SK-N-SH (cell line): ENCODE measurements at regions not wholly inside any gene's neighbourhood (a gene's known extent, or its start where the extent isn't known, plus 50 kb on each side); places are given as distances from the start of the nearest gene placed in this dataset.

Experiments
- CTCF ChIA-PET: fragments of 300-600, 350-600 bp; formaldehyde crosslinking; extraction: SDS; loops from one replicate; lab custom pipeline; 2021; lab: Yijun Ruan, JAX
- POLR2A ChIA-PET: fragments of 350-600 bp; sonication (Branson Sonifier 250); formaldehyde crosslinking; extraction: SDS; loops from one replicate; lab custom pipeline; 2020; ENCODE audit warnings: antibody characterized with exemption, inconsistent platforms; lab: Yijun Ruan, JAX
- DNase-seq: peaks from one replicate; pipeline ENCODE4 v3.0.0; 2012
- H2AFZ ChIP-seq: fragments of 200-600 bp; sonication (generic); 2 replicates; pipeline ENCODE4 v1.8.1; 2016; ENCODE audit warnings: antibody characterized with exemption, mild to moderate bottlenecking, low read depth
- H3F3A ChIP-seq: fragments of 200-600 bp; sonication (generic); replicated peaks from 2 replicates; pipeline ENCODE3; 2016; ENCODE audit warnings: antibody characterized with exemption, mild to moderate bottlenecking; ENCODE audit not compliant: insufficient read depth
- H3K27ac ChIP-seq, 2 experiments: fragments of 200-500 bp in 1 of 2; fragments of 200-600 bp in 1 of 2; sonication (Bioruptor generic) in 1 of 2; sonication (generic), shearing (Covaris generic) in 1 of 2; 2 replicates each; pipeline versions ENCODE4 v1.5.1 to v1.6.1; 2014 to 2016; ENCODE audit warnings: low read depth in 2 of 2, inconsistent platforms in 1 of 2, low read length in 1 of 2, mild to moderate bottlenecking in 1 of 2, mixed read lengths in 1 of 2
- H3K27me3 ChIP-seq: fragments of 200-600 bp; sonication (generic), shearing (Covaris generic); 2 replicates; pipeline ENCODE4 v1.6.1; 2016; ENCODE audit warnings: mixed run types; ENCODE audit not compliant: insufficient read depth
- H3K36me3 ChIP-seq, 2 experiments: fragments of 200-500 bp in 1 of 2; fragments of 200-600 bp in 1 of 2; sonication (Bioruptor generic) in 1 of 2; sonication (generic) in 1 of 2; replicated peaks in 1 of 2; 2 replicates each; pipeline versions ENCODE3 to v1.5.1; 2014 to 2016; ENCODE audit warnings: low read length in 1 of 2, mild to moderate bottlenecking in 1 of 2; ENCODE audit not compliant: insufficient read depth in 2 of 2, control insufficient read depth in 1 of 2
- H3K4me1 ChIP-seq, 2 experiments: fragments of 200-500 bp in 1 of 2; fragments of 200-600 bp in 1 of 2; sonication (Bioruptor generic) in 1 of 2; sonication (generic), shearing (Covaris generic) in 1 of 2; 2 replicates each; pipeline versions ENCODE4 v1.5.1 to v1.6.1; 2014 to 2016; ENCODE audit warnings: low read depth in 1 of 2, low read length in 1 of 2, mixed run types in 1 of 2; ENCODE audit not compliant: insufficient read depth in 2 of 2, control insufficient read depth in 1 of 2
- H3K4me2 ChIP-seq: fragments of 200-600 bp; sonication (generic), shearing (Covaris generic); 2 replicates; pipeline ENCODE4 v1.6.1; 2017; ENCODE audit warnings: mixed run types
- H3K4me3 ChIP-seq, 2 experiments: fragments of 200-500 bp in 1 of 2; fragments of 200-600 bp in 1 of 2; sonication (Bioruptor generic) in 1 of 2; sonication (generic), shearing (Covaris generic) in 1 of 2; 2 replicates each; pipeline versions ENCODE4 v1.5.1 to v1.8.1; 2014 to 2016; ENCODE audit warnings: low read depth in 2 of 2, inconsistent platforms in 1 of 2, low read length in 1 of 2, mild to moderate bottlenecking in 1 of 2, mixed read lengths in 1 of 2, moderate library complexity in 1 of 2
- H3K79me2 ChIP-seq: fragments of 200-600 bp; sonication (generic); 2 replicates; pipeline ENCODE4 v1.8.1; 2017; ENCODE audit warnings: mild to moderate bottlenecking; ENCODE audit not compliant: insufficient read depth
- H3K9ac ChIP-seq: fragments of 200-600 bp; sonication (generic); 2 replicates; pipeline ENCODE4 v1.6.1; 2017; ENCODE audit warnings: mixed run types
- H3K9me2 ChIP-seq: fragments of 200-600 bp; sonication (generic); 2 replicates; pipeline ENCODE4 v1.6.1; 2017; ENCODE audit warnings: mixed run types
- H3K9me3 ChIP-seq: fragments of 200-600 bp; sonication (generic); 2 replicates; pipeline ENCODE4 v1.6.1; 2017; ENCODE audit warnings: mixed run types, mild to moderate bottlenecking, moderate library complexity
- H4K20me1 ChIP-seq: fragments of 200-600 bp; sonication (generic); 2 replicates; pipeline ENCODE4 v1.6.1; 2017; ENCODE audit warnings: mild to moderate bottlenecking, mixed run types; ENCODE audit not compliant: insufficient read depth
- ELF1 ChIP-seq: IDR thresholded peaks from 2 replicates; pipeline ENCODE4 v1.4.0; 2012
- EZH2phosphoT487 ChIP-seq: fragments of 200-600 bp; sonication (generic); IDR thresholded peaks from 2 replicates; pipeline ENCODE4 v1.6.1; 2017; ENCODE audit warnings: low read depth, mixed run types, mild to moderate bottlenecking, antibody characterized with exemption, moderate library complexity, borderline replicate concordance
- FOSL2 ChIP-seq: IDR thresholded peaks from 2 replicates; pipeline ENCODE4 v1.4.0; 2012; ENCODE audit warnings: low read depth, mild to moderate bottlenecking, moderate library complexity, borderline replicate concordance
- FOXJ3 ChIP-seq: sonication (generic); formaldehyde crosslinking; IDR thresholded peaks from 2 replicates; pipeline ENCODE4 v1.5.1; 2020; ENCODE audit warnings: mild to moderate bottlenecking, missing genetic modification reagents
- GABPA ChIP-seq: IDR thresholded peaks from 2 replicates; pipeline ENCODE4 v1.4.0; 2012; ENCODE audit warnings: low read depth, mild to moderate bottlenecking
- IRF3 ChIP-seq: fragments of 150-350 bp; IDR thresholded peaks from 2 replicates; pipeline ENCODE4 v1.6.1; 2016; ENCODE audit warnings: mild to moderate bottlenecking, low read depth, low read length
- MAX ChIP-seq: IDR thresholded peaks from 2 replicates; pipeline ENCODE4 v1.4.0; 2012; ENCODE audit warnings: low read depth
- MEF2A ChIP-seq: IDR thresholded peaks from 2 replicates; pipeline ENCODE4 v1.4.0; 2012; ENCODE audit warnings: low read depth, borderline replicate concordance
- USF1 ChIP-seq: IDR thresholded peaks from 2 replicates; pipeline ENCODE4 v1.4.0; 2012; ENCODE audit warnings: low read depth, borderline replicate concordance
- WGBS: methylation state at CpG from one replicate; pipeline ENCODE4 v1.1.6; 2017; ENCODE audit warnings: low lambda C conversion rate; 5-methylcytosine and 5-hydroxymethylcytosine counted together

- TF ChIP-seq USF1: no peak
- TF ChIP-seq, all 33 proteins: peak for 0
Observed at GRCh38 chr7:51521054-51521453, 204.4 kb upstream of the COBL start (continued).

- no peaks in the 10 kb centered on the region for H3K79me2 ChIP-seq
- H3K9me2 ChIP-seq: no peaks in the 10 kb centered on the region
- DNase-seq: no peak
- H3K27ac ChIP-seq: no peak overlapping the region
- no peak overlapping the region for H2AFZ ChIP-seq
- H3F3A ChIP-seq: no peaks in the 10 kb centered on the region
- H3K4me3 ChIP-seq: no peak overlapping the region
- no peaks in the 10 kb centered on the region; the same call in 1 of the 2 replicates for H3K9me3 ChIP-seq
- H3K4me2 ChIP-seq: no peak overlapping the region
- no peak overlapping the region for H3K9ac ChIP-seq
- ChIA-PET POLR2A (no interaction called here), CTCF (no interaction called here)
- TF ChIP-seq MAX (no peak), MEF2A (no peak), GABPA (no peak)
- no peaks in the 10 kb centered on the region for H3K36me3 ChIP-seq
- no peaks in the 10 kb centered on the region for H4K20me1 ChIP-seq
- no peaks in the 10 kb centered on the region for H3K27me3 ChIP-seq
- 29% methylated on average over 4 of the region's 4 CpGs for WGBS
- no peaks in the 10 kb centered on the region for H3K4me1 ChIP-seq
Observed at GRCh38 chr7:51518646-51519045, 202.0 kb upstream of the COBL start.

- POLR2A ChIA-PET: no interaction called here
- 25% methylated on average over 4 of the region's 4 CpGs for WGBS
- no peaks in the 10 kb centered on the region for H3K27me3 ChIP-seq
Observed at GRCh38 chr7:51517187-51517586, 200.6 kb upstream of the COBL start.

More at GRCh38 chr7:51517187-51517586, 200.6 kb upstream of the COBL start:
- Histone ChIP-seq H3K27ac (no peak overlapping the region), H3K36me3 (no peaks in the 10 kb centered on the region), H3K9me3 (no peaks in the 10 kb centered on the region), H3K79me2 (no peaks in the 10 kb centered on the region), H4K20me1 (no peaks in the 10 kb centered on the region), H3K4me2 (no peak overlapping the region), H3F3A (no peaks in the 10 kb centered on the region), H3K4me3 (no peak overlapping the region), H3K9me2 (no peaks in the 10 kb centered on the region), H3K4me1 (no peaks in the 10 kb centered on the region), H3K9ac (no peak overlapping the region), H2AFZ (no peak overlapping the region)
- TF ChIP-seq USF1: no peak
- TF ChIP-seq FOSL2: no peak
- TF ChIP-seq ELF1: no peak
- no peak for TF ChIP-seq EZH2phosphoT487
- TF ChIP-seq IRF3: no peak
- TF ChIP-seq FOXJ3 (CRISPR knock-in tag): no peak
- CTCF ChIA-PET: no interaction called here
- no peak for DNase-seq
